ENCODE measurements at regions not wholly inside any gene's neighbourhood (a gene's known extent, or its start where the extent isn't known, plus 50 kb on each side); places are given as distances from the start of the nearest gene placed in this dataset.

DNA sequence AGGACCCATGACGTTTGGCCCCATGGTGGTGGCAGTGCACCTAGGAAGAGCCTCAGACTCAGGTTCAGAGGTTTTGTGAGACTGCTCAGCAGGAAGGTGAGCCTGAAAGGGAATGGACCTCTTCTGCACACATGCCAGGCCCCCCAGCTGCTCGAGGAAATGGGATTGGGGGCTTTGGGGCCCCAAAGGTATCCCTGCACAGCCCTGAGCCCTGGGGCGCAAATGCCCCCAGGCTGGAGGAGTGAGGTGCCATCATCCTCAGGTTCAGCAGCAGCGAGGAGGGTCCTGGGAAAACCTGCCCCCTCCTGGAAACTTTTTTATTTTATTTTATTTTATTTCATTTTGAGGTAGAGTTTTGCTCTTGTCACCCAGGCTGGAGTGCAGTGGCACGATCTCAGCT lies 171.8 kb upstream of the MVB12B start:
- DNase-seq: no peak

GRCh38 chr9:126155756-126156664 lies 170.6 kb upstream of the MVB12B start:
- DNase-seq: no peak

- no peak for DNase-seq
Observed at GRCh38 chr9:126156898-126157297, 169.7 kb upstream of the MVB12B start.

DNA sequence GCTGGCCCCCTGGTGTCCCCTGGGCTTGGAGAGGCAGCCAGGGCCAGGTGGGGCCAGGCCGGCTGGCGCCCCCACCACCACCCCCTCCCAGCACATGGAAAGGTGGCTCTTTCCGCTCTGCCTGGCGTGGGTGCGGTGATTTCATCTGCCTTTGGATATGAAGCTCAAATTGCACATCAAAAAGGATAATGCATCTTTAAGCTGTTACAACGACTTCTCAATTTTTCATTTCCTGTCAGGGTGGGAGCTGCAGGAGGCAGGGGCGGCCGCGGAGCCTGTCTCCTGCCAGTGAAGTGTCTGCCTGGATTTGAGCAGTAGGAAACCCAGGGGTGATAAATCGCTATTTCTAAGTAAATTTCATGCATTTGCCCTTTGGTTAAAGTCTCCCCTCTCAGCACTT lies 169.2 kb upstream of the MVB12B start:
- DNase-seq: no peak

DNA sequence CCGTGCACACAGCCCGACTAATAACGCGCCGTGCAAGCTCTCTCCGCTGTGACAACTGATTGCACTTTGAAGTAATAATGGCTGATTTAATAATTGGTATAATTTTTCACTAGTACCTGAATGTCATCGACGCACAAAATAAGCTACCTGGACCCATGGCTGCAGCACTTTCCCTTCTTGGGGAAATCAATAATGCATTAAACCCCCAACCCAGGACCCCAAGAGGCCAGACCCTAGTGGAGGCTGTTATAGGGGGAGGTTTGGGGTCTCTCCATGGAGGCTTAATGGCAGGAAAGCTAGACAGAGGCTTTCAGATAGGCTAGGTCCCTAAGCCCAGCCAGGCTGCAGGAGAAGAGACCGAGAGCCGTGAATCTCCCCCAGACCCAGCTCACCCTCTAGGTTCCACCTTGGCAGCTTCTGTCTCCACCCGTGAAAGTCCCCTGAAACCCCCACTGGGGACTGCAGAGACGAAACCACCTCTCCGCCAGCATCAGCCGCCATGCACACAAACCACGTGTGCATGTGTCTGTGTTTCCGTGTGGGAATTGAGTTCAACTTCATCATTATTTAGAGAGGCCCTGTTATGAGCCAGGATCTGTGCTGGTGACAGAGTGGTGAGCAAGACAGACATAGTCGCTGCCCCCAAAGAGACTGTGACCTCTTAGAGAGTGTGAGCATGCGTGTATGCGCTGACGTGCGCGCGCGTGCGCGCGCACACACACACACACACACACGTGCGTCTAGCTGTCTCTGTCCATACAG lies 168.6 kb upstream of the MVB12B start:
- DNase-seq: no peak

GRCh38 chr9:126158588-126159429 lies 167.8 kb upstream of the MVB12B start:
- no peak for DNase-seq

GRCh38 chr9:126159430-126160060 lies 167.1 kb upstream of the MVB12B start:
- no peak for DNase-seq

DNA sequence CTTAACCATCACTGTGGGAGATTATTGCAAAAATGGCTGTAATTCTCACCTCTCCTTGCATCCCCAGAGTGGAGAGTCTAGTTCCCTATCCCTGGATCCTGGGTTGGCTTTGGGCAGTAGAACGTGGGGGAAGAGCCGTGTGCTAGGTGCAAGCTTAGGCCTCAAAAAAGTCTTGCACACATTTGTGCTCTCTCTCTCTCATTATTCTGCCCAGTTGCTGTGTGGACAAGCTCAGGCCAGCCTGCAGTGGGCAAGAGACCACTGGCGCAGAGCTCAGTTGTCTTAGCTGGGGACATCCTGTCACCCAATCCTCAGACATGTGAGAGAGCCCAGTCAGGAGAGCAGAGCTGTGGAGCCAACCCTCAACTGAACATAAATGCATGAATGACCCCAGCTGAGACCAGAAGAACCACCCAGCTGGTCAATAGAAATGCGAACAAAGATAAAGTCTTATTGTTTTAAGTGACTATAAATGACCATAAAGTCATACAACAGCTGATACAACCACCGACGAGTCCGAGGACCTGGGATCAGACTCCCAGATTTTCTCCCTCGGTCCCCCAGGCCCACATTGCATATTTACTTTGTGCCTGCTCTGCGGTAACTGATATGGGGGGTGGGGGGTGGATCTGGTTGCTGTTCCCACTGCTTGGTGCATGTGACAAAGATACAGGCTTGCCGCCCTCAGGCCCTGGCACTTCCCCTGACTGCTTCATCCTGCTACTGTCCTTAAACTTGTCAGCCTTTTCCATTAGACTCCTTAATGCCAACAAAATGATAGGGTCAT lies 166.4 kb upstream of the MVB12B start:
- DNase-seq: no peak

DNA sequence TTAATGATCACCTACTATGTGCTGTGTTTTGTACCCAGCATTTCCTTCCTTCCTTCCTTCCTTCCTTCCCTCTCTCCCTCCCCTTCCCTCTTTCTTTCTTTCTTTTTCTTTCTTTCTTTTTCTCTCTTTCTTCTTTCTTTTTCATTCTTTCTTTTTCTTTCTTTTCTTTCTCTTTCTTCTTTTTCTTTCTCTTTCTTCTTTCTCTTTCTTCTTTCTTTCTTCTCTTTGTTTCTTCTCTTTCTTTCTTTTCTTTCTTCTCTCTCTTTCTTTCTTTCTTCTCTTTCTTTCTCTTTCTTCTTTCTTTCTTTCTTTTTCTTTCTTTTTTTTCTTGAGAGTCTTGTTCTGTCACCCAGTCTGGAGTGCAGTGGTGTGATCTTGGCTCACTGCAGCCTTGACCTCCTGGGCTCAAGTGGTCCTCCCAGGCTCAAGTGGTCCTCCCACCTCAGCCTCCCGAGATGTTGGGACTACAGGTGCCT lies 165.7 kb upstream of the MVB12B start:
- DNase-seq: no peak

GRCh38 chr9:126162611-126163381 lies 163.8 kb upstream of the MVB12B start:
- no peak for DNase-seq

GRCh38 chr9:126164796-126165525 lies 161.7 kb upstream of the MVB12B start:
- no peak for DNase-seq

DNA sequence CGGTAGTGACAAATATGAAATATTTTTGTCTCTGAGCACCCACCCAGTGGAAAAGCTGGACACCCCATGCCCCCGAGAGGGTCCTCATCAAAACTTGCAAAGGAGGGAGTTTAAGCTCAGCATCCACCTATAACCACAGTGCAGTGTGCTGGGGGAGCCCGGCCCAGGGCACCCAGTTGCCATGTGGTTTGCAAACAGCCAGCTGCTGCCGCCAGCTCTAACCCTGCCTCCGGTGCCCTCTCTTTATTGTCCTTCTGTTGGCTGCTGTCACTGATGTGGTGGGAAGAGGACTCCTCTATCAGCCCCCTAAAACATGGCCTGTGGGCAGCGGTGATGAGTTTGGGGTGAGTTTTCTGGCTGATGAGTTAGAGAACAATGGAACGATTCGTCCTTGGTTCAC lies 160.9 kb upstream of the MVB12B start:
- no peak for DNase-seq

DNA sequence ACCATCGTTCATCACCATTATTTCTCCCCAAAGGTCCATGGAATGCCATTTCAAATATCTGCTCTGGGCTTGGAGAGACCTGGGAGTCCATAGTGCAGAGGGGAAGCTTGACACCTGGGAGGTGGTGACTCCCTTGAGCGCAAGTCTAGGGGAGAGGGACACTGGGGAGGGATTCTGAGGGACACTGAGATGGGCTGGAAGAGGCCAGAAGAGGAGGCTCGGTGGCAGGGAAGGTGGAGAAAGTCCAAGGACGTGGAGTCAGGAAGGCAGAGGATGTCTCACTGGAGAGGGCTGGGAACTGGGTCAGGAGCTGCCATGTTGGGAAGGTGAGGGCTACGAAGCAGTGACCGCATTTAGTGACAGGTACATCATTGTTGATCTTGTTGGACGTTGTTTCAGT lies 160.3 kb upstream of the MVB12B start:
- DNase-seq: no peak

DNA sequence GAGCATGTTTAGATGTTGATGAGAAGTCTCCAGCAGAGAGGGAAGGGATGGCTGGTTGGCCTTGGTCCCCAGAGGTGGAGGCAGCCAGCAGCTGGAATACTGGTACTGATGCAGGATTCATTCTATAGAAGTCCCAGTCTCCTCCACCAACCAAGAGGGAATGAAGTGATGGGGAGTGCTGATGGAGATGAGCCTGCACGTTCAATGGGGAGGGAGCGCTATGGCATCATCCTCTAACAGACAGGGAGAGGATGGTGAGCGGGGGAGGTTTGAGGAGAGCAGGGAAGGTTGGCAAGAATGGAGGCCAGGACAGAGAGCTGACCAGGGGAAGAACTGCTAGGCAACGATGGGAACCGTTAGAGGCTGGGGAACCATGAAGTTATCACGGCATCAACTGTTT lies 159.8 kb upstream of the MVB12B start:
- DNase-seq: no peak

DNA sequence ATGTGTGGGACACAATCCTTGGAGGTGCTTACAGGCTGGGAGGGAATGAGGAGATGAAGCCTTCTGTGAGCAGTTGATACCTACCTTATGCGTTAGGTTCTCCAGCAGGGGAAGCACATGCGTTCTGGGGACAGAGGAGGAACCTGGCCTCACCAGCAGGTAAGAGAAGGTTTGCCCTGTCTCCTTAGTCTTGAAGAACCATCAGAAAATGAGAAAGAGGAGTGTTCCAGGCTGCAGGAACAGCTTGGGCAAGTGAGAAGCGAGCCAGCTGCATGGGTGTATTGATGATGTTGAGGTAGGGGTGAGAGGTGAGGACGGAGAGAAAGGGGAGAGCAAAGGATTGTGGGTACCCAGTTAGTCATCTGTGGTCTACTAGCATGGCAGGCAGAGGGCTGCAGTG lies 156.9 kb upstream of the MVB12B start:
- DNase-seq: no peak

DNA sequence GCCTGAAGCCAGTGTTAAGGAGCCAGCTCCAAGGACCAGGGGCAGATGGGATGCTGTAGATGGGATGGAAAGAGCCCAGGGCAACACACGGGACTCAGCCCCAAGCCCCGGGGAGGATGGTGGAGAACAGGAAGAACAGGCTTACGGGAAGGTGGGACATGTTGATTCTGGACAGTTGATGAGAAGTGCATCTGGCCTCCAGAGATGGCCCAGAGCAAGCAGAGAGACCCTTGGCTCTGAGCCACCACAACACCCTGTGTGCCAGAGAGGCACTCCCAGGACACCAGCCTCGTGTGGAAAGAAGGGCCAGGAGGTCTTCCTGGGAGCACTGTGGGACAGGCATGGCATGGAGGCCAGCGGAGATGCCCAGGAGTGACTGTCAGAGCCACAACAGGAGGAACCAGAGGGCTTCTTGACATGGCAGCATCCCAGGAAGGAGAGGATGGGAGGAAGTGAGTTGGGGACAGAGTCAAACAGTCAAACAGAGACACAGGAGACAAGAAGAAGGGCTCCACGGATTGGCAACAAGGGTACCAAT lies 156.3 kb upstream of the MVB12B start:
- no peak for DNase-seq

DNA sequence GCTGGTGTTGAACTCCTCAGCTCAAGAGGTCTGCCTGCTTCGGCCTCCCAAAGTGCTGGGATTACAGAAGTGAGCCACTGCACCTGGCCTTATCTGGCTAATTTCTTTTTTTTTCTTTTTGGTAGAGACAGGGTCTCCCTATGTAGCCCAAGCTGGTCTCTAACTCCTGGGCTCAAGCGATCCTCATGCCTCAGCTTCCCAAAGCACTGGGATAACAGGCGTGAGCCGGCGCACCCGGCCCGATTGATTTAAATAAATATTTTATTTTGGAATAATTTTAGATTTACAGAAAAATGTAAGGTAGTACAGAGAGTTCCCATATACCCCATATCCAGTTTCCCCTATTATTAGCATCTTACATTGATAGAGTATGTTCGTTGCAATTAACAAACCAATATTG lies 155.0 kb upstream of the MVB12B start:
- no peak for DNase-seq

- DNase-seq: no peak
Observed at GRCh38 chr9:126173401-126173800, 153.2 kb upstream of the MVB12B start.

- DNase-seq: no peak
Observed at GRCh38 chr9:126173929-126174328, 152.7 kb upstream of the MVB12B start.

GRCh38 chr9:126183266-126183665 lies 143.4 kb upstream of the MVB12B start:
- no peak for DNase-seq

All from hematopoietic multipotent progenitor cell treated with erythropoietin and hydrocortisone succinate and interleukin-3 and kit ligand, for 8 days (in vitro differentiated cells).